ENCODE measurements at regions not wholly inside any gene's neighbourhood (a gene's known extent, or its start where the extent isn't known, plus 50 kb on each side); places are given as distances from the start of the nearest gene placed in this dataset.

GRCh38 chr12:127118251-127118650 lies 1148.7 kb upstream of the TMEM132C start:
- TF ChIP-seq CTCF (conservative IDR thresholded peaks at IDR 0.05; ENCODE audit: low read depth in 2 of 2): no peak
- no peak for TF ChIP-seq POLR2AphosphoS5 (IDR thresholded peaks at IDR 0.05; ENCODE audit: low read depth)
- TF ChIP-seq ZNF114 (CRISPR knock-in tag; IDR thresholded peaks at IDR 0.05): no peak
- TF ChIP-seq ZNF331 (CRISPR knock-in tag; IDR thresholded peaks at IDR 0.05; ENCODE audit: low read depth): no peak
